AG04450 (cell line): ENCODE measurements at regions not wholly inside any gene's neighbourhood (a gene's known extent, or its start where the extent isn't known, plus 50 kb on each side); places are given as distances from the start of the nearest gene placed in this dataset.

Experiments
- CTCF ChIA-PET: fragments of 300-600, 350-600 bp; formaldehyde crosslinking; extraction: SDS; loops from one replicate; lab custom pipeline; 2022; ENCODE audit warnings: antibody characterized with exemption, inconsistent platforms; lab: Charles Lee
- POLR2A ChIA-PET: fragments of 350-600 bp; formaldehyde crosslinking; extraction: SDS; loops from one replicate; lab custom pipeline; 2021; ENCODE audit warnings: antibody characterized with exemption, inconsistent platforms; lab: Yijun Ruan, JAX
- DNase-seq: peaks from one replicate; pipeline ENCODE4 v3.0.0-alpha.2; 2011; ENCODE audit warnings: low read depth, low spot score
- H3K27ac ChIP-seq: one replicate; pipeline ENCODE4 v1.5.1; 2012; ENCODE audit warnings: low read depth, low read length, control low read depth
- H3K27me3 ChIP-seq: one replicate; pipeline ENCODE4 v1.6.0; 2012; ENCODE audit warnings: low read length; ENCODE audit not compliant: control insufficient read depth, insufficient read depth
- H3K4me3 ChIP-seq: 2 replicates; pipeline ENCODE4 v1.5.1; 2011; ENCODE audit warnings: mild to moderate bottlenecking, low read depth, low read length, control low read depth
- H3K9me3 ChIP-seq: 2 replicates; pipeline ENCODE4 v1.5.1; 2012; ENCODE audit warnings: low read length; ENCODE audit not compliant: control insufficient read depth, insufficient read depth
- TF ChIP-seq, protein P1 (sequence below): IDR thresholded peaks from 2 replicates; pipeline ENCODE4 v1.5.1; 2011; ENCODE audit warnings: low read depth, low read length, control low read depth, inconsistent platforms

DNA sequence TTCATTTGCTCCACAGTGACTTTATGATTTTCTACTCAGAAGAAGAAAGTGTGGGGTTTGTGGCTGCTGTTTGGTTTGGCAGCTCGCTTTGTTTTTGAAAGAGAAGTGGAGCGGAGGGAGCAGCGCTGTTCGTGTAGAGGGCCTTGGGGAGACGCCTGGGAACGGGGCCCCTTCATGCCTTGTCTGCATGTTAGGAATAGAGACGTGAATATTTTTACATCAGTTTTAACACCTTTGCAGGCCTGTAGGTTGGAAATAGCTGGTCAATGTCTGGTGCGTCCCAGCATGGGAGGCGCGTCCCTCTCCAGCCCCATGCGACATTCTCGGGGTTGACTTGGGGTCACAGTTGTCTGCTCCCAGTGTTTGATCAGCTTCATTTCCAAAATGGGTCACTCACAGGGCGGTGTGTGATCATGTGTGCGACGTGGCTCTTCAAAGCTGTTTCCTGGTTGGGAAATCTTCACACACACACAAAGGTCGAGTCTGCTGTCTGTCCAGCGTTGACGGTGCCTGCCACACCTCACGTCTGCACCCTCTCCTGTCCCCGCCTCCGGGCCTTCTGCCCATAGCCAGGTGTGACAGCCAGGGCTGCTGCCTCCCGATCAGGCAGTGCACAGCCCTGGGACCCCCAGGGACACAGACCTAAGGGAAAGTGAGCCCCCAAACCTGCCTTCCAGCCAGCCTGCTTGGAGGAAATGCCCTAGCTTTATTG is 149.2 kb downstream of the PSMG1 start:
- ChIA-PET CTCF (interaction anchor here (0.6 kb wide), 1 partner anchor 14 kb away, joined by 3 read pairs; no protein-coding TSS in a partner anchor), POLR2A (no interaction called here)
- no peaks in the 10 kb centered on the region for H3K27me3 ChIP-seq
- DNase-seq: no peak
- TF ChIP-seq, protein P1, sequence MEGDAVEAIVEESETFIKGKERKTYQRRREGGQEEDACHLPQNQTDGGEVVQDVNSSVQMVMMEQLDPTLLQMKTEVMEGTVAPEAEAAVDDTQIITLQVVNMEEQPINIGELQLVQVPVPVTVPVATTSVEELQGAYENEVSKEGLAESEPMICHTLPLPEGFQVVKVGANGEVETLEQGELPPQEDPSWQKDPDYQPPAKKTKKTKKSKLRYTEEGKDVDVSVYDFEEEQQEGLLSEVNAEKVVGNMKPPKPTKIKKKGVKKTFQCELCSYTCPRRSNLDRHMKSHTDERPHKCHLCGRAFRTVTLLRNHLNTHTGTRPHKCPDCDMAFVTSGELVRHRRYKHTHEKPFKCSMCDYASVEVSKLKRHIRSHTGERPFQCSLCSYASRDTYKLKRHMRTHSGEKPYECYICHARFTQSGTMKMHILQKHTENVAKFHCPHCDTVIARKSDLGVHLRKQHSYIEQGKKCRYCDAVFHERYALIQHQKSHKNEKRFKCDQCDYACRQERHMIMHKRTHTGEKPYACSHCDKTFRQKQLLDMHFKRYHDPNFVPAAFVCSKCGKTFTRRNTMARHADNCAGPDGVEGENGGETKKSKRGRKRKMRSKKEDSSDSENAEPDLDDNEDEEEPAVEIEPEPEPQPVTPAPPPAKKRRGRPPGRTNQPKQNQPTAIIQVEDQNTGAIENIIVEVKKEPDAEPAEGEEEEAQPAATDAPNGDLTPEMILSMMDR: no peak
- peaks cover 3% of the 10 kb centered on the region for H3K9me3 ChIP-seq
- H3K4me3 ChIP-seq: no peak overlapping the region
- H3K27ac ChIP-seq: no peak overlapping the region

DNA sequence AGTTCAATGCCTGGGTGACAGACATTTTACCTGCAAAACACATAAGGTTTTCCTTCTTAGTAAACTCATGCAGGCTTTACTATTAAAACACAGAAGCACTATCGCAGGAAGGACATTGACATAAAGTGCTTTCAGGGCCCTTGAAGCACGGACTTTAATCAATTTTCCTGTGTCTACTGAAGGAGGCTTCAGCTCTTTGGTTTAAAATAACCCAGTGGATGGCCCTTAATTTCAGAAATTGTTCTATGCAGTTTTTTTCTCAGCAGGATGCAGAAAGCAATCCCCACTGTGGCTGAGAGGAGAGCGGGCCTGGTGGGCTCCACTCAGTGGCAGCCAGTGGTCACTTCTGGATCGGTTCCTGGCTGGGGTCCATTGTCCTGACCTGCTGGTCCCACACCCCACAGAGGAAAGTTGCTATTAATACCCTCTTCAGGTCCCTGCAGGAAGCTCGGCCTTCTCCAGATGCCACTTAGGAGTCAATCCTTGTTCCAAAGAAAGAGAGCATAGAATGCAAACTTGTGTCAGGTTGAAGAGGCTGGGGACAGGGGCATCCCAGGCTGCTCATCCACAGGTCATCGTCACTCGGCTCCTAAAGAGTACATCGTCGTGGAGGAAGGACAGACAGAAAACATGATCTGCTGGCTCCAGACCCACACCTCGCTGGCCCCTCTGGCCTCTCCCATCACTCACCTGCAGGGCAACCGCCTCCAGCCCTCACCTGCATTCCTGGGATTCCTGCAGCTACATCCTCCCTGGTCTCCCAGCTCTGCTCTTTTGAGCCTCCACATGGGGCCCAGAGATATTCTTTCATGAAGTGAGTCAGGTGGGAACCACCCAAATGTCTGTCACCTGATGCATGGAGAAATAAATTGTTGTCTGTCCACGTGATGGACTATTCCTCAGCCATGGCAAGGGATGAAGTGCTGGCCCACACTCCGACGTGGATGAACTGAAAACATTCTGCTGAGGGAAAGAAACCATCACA is 153.1 kb downstream of the PSMG1 start:
- ChIA-PET CTCF (interaction anchor here (1.1 kb wide), 1 partner anchor 82 kb away, joined by 3 read pairs; no protein-coding TSS in a partner anchor), POLR2A (interaction anchor here (0.7 to 1.0 kb wide), 2 partner anchors 71 to 210 kb away, joined by 3 read pairs; no protein-coding TSS in a partner anchor)
- no peaks in the 10 kb centered on the region for H3K27me3 ChIP-seq
- TF ChIP-seq, protein P1: no peak
- H3K9me3 ChIP-seq: peaks cover 21% of the 10 kb centered on the region
- no peak overlapping the region for H3K4me3 ChIP-seq
- DNase-seq: no peak
- H3K27ac ChIP-seq: peak overlapping the region; percentile 21

DNA sequence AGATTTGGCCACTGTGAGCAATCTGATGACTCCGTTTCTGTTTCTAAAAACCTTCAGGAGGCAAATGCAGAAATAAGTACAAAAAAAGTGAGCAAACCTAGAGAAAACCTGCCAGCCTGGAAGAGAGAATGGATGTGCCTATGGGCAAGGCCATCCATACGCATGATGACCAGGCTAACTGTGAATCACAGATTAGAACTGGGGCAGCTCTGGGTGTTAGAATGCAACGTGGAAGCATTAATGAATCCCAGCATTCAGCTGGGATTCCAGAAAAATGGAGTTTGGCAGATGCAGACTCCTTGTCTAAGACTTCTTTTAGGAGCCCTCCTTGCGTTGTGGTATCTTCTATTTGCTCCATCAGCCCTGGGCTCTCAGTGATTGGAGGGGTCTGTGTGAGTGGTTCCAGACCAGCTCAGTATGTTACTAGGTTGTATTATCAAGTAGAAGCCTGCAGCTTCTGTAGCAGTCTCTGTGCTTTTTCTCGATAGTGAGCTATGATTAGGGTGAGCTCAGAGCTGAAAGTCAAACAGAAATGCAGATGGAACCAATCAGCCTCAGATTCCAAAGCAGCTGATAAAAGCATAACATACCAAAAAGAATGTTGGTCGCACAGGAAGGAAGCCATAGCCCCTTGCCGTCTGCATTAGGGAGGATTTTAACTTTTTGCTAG is 154.0 kb downstream of the PSMG1 start:
- TF ChIP-seq, protein P1: no peak
- peak overlapping the region; percentile 80 for H3K27ac ChIP-seq
- ChIA-PET POLR2A (interaction anchor here (1.0 kb wide), 1 partner anchor 209 kb away, joined by 3 read pairs; no protein-coding TSS in a partner anchor), CTCF (interaction anchor here (0.6 kb wide), 1 partner anchor 43 kb away, joined by 3 read pairs; no protein-coding TSS in a partner anchor)
- no peak overlapping the region for H3K4me3 ChIP-seq
- DNase-seq: peak; percentile 71
- no peaks in the 10 kb centered on the region for H3K27me3 ChIP-seq
- peaks cover 26% of the 10 kb centered on the region for H3K9me3 ChIP-seq

DNA sequence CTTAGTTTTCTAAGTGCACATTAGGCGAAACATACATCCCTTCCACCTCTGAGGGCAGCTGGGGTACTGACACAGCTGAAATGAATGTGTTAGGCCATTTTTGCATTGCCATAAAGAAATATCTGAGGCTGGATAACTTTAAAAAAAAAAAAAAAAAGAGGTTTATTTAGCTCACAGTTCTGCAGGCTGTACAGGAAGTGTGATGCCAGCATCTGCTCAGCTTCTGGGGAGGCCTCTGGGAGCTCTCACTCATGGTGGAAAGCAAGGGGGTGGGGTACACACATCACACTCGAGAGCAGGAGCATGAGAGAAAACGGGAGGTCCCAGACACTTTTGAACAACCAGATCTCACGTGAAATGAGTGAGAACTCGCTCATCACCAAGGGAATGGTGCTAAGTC is 158.1 kb downstream of the PSMG1 start:
- H3K9me3 ChIP-seq: peaks cover 31% of the 10 kb centered on the region
- H3K4me3 ChIP-seq: no peak overlapping the region
- H3K27me3 ChIP-seq: no peaks in the 10 kb centered on the region
- POLR2A ChIA-PET: no interaction called here
- CTCF ChIA-PET: no interaction called here
- H3K27ac ChIP-seq: no peak overlapping the region
- no peak for DNase-seq
- TF ChIP-seq, protein P1: no peak
